Fibroblast of peridontal ligament (primary cell): ENCODE measurements at regions not wholly inside any gene's neighbourhood (a gene's known extent, or its start where the extent isn't known, plus 50 kb on each side); places are given as distances from the start of the nearest gene placed in this dataset.
A peak's percentile ranks its signal among the peaks of the same experiment; 100 is the strongest.

Experiments used
- DNase-seq: peaks from one replicate; pipeline ENCODE4 v3.0.0-alpha.2; 2010; ENCODE audit errors: extremely low read depth

DNA sequence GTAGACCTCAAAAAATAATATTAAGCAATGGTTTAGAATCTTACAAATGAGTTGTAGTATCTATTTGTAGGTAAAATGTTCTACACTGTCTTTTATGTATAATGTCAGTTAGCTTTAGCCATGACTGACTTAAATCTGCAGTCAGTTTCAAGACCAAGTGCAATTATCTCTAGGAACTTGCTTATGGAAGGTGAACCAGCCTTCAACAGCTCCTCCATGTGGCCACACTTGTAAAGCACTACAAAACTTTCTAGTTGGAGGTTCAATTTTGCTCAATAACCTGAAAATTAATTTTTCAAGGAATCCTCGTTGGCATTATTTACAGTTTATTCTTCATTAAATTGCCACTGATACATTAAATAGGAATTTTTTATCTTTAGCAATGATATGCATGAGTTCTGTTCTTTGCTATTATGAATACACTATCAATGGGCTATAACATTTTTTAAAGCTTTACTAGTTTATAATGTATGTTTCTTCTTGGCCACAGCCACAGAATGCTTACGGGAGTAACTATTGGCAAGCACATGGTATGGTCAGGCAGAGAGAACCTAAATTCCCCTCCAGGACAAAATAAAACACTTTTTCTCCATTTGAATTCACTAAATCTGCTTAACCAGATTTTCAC lies 315.3 kb upstream of the UBE2E2 start:
- DNase-seq: peak; percentile 26

DNA sequence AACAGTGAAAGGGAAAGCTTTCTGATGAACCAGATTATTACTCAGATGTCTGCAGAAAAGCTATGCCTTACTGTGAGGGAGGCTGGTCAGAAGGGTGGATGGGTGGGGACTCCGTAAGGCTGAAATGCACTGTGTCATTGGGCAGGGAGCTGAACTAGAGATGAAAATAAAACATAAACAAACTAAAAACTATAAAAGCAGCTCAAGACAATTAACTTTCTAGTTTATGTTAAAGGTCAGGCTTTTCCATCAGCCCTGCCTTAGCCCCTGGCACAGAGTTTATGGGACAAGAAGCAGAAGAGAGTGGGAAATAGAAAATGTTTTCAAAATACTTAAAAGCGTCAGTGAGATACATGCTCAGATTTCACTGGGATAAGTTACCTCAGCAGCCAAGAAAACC lies 310.0 kb upstream of the UBE2E2 start:
- no peak for DNase-seq

DNA sequence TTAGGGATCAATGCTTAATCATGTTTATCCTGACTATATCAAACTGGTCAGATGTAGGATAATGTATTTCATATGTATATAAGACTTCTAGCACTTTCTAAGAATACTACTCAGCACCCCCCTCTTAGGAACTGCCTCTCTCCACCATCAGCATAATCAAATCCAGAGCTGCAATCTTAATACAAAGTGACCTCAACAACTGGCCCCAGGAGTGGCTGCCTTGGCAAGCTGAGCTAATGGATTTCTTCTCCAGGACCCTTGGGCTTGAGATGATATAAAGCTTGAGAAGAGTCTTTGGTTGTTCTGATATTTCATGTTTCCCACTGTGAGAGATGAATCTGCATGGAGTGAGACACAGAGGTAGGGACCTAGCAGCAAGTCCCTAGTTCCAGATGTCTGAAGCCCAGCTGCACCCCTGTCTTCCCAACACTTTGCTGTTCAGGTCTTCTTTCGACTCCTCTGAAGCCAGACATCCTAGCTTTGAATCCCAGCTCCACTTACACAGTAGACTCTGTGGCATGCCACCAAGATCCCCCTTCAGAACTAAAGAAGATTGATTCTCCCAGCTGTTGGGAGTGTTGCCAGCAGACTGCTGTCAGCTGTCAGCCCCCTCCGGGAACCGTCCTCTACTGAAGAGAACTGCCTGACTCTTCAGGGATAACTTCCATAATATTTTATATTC lies 309.3 kb upstream of the UBE2E2 start:
- DNase-seq: no peak

DNA sequence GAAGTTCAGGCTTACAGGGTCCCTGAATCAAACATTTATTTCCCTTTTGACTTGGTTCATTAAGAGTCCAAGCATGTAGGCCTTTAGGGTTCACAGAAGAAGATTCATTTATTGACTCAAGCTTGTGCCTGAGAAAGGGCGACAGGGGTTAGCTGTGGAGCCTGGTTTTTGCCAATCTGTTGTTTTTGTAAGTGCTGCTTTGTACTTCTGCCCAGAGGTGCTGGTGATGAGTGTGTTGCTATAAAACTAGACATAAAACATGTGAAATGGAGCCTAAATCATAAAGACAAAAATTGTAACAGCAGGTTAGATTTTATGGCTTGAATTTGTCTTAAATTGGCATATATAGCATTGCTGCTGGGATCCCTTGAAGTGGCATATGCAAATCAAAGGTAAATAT lies 308.3 kb upstream of the UBE2E2 start:
- no peak for DNase-seq

DNA sequence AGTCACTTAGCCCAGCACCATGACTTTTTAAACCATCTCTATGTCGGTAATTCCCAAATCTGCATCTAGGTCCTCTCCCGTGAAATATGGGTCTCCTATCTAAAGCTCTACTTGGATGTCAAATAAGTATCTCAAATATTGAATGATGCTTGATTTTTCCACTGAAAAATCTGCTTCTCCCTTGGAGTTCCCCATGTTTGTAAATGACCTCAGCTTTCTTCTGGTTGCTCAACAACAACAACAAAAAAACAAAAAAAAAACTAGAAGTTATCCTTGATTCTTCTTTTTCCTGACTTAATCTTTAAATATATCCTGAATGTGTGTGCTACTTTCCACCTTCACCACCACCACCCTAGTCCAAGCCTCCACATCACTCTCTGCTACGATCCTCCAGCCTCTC lies 307.5 kb upstream of the UBE2E2 start:
- DNase-seq: no peak

DNA sequence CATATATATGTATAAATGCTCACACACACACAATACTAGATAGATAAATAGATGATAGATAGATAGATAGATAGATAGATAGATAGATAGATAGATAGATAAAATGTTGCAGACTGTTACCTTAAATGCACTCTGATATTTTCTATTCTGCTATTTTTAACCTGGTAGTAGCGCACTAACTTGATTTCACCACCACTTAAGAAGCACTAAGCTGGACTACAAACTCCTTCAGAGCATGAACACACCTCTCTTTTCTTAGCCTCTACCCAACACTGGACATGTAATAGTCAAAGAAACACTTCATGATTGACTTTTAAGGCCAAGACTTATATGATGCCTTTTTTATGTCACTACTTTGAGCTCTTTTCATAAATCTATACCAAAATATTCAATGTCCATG lies 304.6 kb upstream of the UBE2E2 start:
- no peak for DNase-seq

DNA sequence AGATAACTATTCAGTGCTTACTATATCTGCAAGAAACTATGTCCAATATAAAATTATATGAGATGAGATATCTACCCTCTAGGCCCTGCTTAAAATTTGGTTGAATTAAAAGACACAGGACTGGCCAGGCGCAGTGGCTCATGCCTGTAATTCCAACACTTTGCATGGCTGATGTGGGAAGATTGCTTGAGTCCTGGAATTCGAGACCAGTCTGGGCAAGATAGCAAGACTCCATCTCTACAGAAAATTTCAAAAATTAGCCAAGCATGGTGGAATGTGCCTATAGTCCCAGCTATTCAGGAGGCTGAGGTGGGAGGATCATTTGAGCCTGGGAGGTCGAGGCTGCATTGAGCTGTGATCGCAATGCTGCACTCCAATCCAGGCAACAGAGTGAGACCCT lies 303.7 kb upstream of the UBE2E2 start:
- DNase-seq: no peak

DNA sequence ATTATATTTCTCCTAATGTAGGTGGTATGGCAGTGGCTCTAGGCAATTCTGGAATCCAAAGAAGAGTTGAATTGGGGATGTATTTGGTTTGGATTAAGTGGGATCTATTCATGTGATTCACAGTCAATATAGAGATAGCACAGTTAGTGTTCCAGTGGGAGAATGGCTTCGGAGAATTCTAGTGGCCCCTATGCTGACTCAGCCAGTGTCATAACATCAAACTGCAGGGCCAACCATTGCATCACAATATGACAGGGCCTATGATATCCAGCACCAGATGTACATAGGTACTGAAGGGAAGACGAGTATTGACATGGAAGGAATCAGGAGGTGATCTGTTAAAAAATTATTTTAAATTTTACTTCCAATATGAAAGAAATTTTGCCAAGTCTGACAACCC lies 302.8 kb upstream of the UBE2E2 start:
- no peak for DNase-seq

DNA sequence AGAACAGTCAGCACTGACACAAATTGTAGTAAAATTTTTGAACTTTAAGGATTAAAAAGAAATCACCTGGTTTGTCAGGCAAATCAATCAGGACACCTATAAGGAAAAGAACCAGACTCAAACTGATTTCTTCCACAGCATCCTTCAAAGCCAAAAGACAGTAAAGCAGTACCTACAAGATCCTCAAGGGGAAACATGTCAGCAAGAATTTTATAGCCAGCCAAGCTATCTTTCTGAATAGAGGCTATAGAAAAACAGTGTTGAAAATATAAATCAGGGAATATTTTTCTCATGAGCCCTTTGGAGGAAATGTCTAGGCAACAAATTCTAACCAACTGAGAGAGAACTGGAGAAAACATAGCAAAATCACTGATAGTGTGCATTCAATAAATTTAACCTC lies 301.4 kb upstream of the UBE2E2 start:
- no peak for DNase-seq

DNA sequence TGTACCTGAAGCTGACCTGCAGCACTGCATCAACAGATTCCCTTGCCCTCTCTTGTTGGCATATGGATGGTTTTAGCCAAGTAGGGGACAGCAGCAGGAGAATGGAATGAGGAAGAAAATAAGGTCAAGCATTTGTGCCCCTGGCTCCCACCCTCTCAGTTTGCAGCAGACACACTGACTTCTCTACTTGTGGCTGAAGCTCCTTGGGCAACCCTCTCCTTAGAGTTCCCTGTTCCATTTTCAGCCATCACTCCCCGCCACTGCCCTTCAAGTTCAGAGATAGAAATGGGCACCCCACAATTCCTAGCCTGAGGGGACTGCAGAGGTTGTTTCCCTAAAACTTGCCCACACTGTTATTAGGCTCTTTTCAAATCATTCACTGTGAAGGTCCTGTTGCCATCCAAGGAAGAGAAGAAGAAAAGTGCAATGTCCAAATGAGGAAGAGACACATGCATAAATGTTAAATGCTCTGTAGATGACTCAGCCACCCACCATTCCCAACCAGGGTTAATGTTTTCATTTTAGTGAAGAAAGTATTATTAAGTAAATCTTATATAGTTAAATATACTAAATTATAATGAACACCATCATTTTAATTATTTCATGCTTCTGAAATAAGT lies 295.9 kb upstream of the UBE2E2 start:
- no peak for DNase-seq

DNA sequence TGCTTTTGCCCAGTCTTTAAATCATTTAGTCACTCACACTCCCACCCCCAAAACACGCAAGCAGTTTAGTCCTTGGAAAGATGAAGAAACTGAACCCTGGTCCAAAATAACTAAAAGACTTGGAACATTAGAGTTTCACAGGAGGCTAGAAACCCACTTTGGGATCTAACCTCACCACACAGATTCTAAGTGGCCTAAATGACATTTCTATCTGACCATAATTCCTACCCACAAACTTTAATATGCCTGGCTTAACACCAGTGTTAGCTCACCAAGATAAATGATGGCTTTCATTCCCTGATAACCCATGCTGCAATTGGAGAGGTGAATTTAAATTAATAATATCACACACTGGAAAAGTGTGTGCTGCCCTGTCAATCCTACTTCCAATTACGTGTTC lies 295.3 kb upstream of the UBE2E2 start:
- no peak for DNase-seq

DNA sequence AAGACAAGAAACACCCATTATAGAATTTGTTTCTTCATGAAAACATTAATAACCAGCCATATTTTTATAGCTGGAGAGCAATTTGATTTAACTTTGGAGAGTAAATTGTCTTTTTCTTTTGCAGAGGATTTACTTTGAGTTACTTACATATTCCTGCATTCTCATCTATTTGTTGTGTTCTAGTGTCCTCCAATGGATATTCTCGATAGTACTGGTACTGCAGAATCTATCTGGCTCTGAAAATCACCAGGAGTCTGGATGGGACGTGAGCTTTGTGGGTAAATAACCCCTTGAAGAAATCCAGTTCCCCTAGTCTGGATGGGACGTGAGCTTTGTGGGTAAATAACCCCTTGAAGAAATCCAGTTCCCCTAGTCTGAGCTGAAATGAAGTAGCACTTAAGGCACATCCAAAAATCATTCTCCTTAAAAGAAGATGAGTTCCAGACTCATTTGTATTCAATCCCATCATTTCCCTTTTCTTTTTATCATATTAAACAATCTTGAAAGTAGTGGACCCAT lies 294.1 kb upstream of the UBE2E2 start:
- no peak for DNase-seq

DNA sequence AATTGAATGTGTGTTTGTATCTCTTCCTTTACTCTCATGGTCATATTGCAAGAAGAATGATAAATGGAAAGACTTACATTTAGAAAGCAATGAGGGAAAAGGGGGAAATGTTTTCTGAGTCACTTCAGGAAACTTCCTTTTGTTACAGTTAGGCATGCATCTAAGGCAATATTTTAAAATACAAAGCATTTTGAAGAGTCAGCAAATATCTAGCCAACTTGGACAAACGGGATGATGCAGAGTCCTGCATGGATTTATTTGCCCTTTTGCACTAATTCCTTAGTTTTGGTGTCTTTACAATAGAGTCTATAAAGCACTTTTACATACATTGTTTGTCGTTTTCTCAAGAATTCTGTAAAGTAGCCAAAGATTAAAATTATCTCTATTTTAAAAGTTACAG lies 286.2 kb upstream of the UBE2E2 start:
- DNase-seq: no peak

DNA sequence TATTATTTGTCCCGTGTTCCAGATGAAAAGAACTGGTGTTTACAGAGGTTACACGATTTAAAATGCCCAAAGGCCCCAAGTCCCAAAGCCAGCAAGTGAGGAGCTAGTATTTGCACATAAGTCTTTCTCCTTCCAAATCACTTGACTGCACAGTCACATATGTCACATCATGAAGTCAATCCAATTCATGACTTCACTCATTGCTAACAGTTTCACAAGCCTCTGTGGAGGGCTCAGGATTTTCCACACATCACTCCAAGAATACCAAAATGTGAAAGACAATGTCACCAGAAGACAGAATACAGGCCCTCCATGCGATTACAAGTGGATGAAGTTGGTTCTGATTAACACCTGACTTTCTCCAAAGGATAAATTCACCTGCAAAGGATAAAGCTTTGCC lies 283.1 kb upstream of the UBE2E2 start:
- DNase-seq: no peak

DNA sequence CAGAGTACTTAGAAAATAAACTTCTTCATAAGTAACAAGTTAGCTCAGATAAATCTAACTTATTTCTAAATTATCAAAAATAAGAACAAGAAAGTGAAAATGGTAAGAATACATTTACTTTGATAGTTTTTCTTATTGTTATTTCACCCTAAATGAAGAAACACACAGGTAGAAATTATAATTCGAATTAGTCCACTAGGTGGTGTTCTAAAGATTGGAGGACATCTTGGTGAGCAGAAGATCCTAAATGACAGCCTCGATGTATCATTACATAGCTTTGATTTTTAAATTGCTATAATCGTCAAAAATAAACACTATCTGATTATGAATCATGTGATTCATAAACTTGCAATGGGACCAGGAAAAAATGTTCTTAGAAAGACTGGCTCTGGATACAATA lies 280.8 kb upstream of the UBE2E2 start:
- DNase-seq: peak; percentile 27

DNA sequence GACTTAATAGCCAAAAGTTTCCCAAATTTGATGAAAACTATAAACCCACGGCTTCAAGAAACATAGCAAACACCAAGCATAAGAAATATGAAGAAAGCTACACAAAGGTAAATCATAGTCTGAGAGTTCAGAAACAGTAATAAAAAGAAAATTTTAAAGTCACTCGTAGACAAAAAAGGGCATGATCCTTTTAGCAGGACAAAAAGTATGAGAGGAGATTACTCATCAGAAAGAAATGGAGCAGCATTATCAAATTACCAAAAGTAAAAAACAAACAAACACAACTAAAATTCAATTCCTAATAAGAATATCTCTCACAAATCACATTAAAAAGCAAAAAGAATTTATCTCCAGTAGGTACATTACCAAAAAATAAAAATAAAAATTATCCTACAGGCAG lies 279.4 kb upstream of the UBE2E2 start:
- DNase-seq: no peak

DNA sequence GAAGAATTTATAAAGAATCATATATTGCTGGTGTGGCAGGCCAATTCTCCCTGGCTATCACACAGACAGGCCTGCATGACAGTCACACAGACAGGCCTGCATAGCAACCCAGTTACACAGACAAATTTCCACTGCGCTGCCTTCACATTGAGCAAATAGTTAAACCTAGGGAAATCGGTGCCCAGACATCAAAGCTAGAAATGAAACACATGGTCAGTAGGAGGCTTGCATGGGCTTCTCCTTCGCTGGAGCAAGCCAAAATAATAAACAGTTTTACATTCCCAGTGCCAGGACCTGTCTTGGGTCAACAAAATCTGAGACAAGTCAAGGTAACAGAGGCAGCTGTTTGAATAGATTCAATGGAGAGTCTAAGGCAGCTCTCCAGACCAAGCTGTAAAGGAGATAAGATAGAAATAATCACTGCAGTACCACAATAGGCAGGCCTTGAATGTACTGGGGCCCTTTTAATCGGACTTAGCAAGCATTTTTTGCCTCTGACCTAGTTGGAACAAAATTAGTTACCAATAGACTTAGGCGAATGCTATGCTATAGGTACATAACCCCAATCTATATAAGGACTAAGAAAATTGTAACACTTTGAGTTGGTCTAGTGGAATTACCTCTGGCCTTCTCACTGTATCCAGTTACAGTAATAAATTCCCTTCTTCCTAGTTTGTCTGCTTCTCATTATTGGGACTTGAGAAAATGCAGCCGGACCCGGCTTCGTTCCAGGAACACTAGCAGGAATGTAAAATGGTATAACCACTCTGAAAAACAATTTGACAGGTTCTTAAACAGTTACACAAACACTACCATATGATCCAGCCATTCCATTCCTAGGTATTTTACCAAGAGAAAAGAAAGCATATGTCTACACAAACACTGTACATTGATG lies 274.7 kb upstream of the UBE2E2 start:
- no peak for DNase-seq

DNA sequence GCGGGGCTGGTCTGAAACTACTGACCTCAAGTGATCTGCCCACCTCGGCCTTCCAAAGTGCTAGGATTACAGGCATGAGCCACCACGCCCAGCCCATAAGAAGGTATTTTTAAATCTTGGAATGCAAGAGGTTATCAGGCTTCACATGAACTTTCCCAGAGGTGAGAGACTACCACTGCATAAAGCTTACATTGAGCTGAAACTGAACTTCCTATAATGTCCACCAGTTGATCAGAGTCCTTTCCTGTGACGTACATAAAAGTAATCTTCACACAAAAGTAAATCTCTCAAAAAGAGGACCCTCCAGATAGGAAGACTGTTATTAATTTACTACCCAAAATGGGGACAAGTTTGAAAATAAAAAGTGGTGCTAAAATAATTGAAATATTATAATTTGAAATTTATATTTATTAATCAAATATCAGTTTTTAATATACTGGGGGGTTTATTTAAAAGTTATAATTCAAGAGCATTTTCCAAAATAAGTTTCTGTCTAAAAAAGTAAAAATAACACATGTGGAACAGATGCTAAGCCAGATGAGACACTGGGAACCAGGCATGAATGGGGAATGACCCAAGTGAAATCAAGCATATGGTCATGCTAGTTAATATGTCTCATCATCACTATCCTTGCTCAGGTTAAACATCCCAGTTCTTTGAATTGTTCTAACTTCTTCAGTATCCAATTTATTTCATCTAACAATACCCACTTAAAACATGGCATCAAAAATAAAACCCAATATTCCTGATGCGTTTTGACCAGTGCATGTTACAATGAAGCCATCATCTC lies 269.9 kb upstream of the UBE2E2 start:
- DNase-seq: no peak

DNA sequence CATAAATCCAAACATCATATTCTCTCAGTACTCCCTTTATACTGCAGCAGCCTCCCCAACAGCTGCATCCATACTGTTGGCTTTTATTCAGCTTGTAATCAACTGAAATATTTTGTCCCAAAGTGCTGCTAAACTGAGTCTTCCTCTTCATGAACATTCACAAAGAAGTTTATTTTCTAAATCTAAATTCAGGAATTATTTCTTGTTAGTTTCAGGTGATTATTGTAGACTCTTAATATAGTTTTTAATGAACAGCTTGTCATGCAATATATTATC lies 269.3 kb upstream of the UBE2E2 start:
- no peak for DNase-seq

DNA sequence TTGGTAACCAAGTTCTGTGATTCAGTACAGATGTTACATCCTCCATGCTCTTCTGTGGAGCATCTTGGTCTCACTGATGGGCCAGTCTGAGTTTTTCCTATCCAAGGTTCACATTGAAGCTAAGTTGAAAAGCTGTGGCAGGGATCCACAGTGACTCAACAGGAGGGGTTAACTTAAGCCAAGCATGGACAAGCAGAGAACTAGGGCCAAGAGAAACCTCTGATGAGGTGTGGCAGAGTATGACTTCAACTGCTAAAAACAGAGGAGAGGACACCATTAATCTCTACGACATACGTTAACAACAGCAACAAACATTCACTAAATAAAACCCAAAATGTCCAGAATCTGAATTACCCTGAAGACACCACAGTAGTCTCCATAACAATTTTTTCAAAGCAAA lies 268.1 kb upstream of the UBE2E2 start:
- no peak for DNase-seq

DNA sequence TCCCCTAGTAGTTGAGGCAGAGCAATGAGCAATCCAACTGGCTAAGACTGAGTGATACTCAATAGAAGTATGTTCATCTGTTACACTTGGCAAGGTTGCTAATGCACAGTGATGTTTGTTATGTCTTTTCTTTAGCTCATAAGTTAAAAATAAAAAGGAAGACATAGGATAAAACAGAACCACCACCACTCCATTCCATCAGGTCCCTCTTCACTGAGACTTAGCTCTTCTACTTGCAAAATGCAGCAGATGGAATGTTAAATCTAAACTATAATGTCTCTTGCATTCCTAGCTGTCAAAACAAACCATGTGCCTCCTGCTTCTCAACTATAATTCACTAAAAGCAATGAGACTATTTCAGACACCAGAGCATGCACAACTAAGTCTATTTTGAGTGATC lies 265.6 kb upstream of the UBE2E2 start:
- DNase-seq: peak; percentile 36

DNA sequence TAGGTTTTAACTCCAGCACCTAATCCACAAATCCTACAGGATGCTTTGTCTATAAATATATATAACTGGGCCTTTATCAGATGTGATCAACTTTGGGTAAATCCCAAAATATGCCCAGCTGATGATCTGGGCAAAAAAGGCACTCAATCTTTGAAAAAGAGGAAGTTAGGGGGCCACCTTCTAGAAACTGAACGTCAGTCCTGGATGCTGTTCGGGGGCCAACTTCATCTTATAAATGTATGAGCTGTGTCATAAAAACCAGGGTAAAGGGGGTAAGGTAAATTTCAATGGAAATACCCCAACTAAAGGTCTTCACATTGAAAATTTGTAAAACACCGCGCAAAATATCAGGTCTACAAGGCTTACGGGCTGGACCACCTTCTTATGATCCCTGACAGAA lies 264.4 kb upstream of the UBE2E2 start:
- no peak for DNase-seq
